GM18499 (cell line): ENCODE measurements at regions not wholly inside any gene's neighbourhood (a gene's known extent, or its start where the extent isn't known, plus 50 kb on each side); places are given as distances from the start of the nearest gene placed in this dataset.
"Not testable (repeated sequence)": the region's sequence is repeated elsewhere in the genome, so short reads cannot be mapped to it uniquely, and the experiment has no call there.

Source experiments
- ATAC-seq: cut with Tn5 transposase; IDR thresholded peaks from one replicate; pipeline ENCODE4 v1.9.1; 2021; ENCODE audit warnings: moderate number of reproducible peaks; ENCODE audit not compliant: insufficient read depth, unreplicated experiment

GRCh38 chr2:111512378-111512777 is 371.6 kb downstream of the ANAPC1 start:
- ATAC-seq = not testable (repeated sequence)

- ATAC-seq = not testable (repeated sequence)
Observed at GRCh38 chr2:111514138-111514537, 369.9 kb downstream of the ANAPC1 start.

GRCh38 chr2:111517050-111517720 is 366.8 kb downstream of the ANAPC1 start:
- not testable (repeated sequence) for ATAC-seq

- not testable (repeated sequence) for ATAC-seq
Observed at GRCh38 chr2:111517721-111518053, 366.3 kb downstream of the ANAPC1 start.

- ATAC-seq = no peak
Observed at GRCh38 chr2:111519071-111519470, 364.9 kb downstream of the ANAPC1 start.

GRCh38 chr2:111522231-111522768 is 361.7 kb downstream of the ANAPC1 start:
- no peak for ATAC-seq

GRCh38 chr2:111523009-111523408 is 361.0 kb downstream of the ANAPC1 start:
- no peak for ATAC-seq

- ATAC-seq = not testable (repeated sequence)
Observed at GRCh38 chr2:111525026-111525425, 359.0 kb downstream of the ANAPC1 start.

- not testable (repeated sequence) for ATAC-seq
Observed at GRCh38 chr2:111526041-111526639, 357.9 kb downstream of the ANAPC1 start.

- not testable (repeated sequence) for ATAC-seq
Observed at GRCh38 chr2:111527707-111528400, 356.1 kb downstream of the ANAPC1 start.

GRCh38 chr2:111529022-111529421 is 355.0 kb downstream of the ANAPC1 start:
- not testable (repeated sequence) for ATAC-seq

- not testable (repeated sequence) for ATAC-seq
Observed at GRCh38 chr2:111530239-111530965, 353.6 kb downstream of the ANAPC1 start.

- ATAC-seq = not testable (repeated sequence)
Observed at GRCh38 chr2:111532682-111533556, 351.1 kb downstream of the ANAPC1 start.

- ATAC-seq = not testable (repeated sequence)
Observed at GRCh38 chr2:111533557-111534247, 350.3 kb downstream of the ANAPC1 start.

- no peak for ATAC-seq
Observed at GRCh38 chr2:111534910-111535352, 349.1 kb downstream of the ANAPC1 start.

- ATAC-seq = no peak
Observed at GRCh38 chr2:111535404-111535803, 348.6 kb downstream of the ANAPC1 start.

- no peak for ATAC-seq
Observed at GRCh38 chr2:111537078-111537655, 346.8 kb downstream of the ANAPC1 start.

- not testable (repeated sequence) for ATAC-seq
Observed at GRCh38 chr2:111539991-111540390, 344.0 kb downstream of the ANAPC1 start.
